SW480 (cell line): ENCODE measurements at regions not wholly inside any gene's neighbourhood (a gene's known extent, or its start where the extent isn't known, plus 50 kb on each side); places are given as distances from the start of the nearest gene placed in this dataset.

Experiments used
- DNase-seq: peaks from one replicate; pipeline ENCODE4 v3.0.0-alpha.2; 2016; ENCODE audit warnings: low spot score

GRCh38 chr16:86060381-86061317 is 161.7 kb downstream of the IRF8 start:
- no peak for DNase-seq

GRCh38 chr16:86061318-86061695 is 162.3 kb downstream of the IRF8 start:
- DNase-seq = no peak

DNA sequence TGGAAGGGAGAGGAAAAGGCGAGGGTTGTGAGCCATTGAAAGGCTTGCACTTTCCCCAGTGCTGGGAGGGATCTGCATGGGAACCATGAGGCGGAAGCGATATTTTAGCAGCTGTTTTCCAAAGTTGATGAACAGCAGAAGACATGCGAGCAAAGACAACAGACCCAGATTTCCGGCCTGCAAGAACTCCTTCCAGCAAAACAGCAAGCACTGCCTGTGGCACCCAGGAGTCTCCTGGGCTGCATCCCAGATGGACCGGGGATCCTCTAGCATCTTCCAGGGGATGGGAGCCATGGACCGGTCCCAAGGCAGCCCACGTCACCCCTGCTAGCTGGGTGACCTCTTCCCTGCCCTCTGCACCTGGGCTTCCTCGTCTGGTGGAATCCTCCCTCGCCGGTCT is 162.8 kb downstream of the IRF8 start:
- DNase-seq = no peak

- no peak for DNase-seq
Observed at GRCh38 chr16:86062271-86062965, 163.5 kb downstream of the IRF8 start.

DNA sequence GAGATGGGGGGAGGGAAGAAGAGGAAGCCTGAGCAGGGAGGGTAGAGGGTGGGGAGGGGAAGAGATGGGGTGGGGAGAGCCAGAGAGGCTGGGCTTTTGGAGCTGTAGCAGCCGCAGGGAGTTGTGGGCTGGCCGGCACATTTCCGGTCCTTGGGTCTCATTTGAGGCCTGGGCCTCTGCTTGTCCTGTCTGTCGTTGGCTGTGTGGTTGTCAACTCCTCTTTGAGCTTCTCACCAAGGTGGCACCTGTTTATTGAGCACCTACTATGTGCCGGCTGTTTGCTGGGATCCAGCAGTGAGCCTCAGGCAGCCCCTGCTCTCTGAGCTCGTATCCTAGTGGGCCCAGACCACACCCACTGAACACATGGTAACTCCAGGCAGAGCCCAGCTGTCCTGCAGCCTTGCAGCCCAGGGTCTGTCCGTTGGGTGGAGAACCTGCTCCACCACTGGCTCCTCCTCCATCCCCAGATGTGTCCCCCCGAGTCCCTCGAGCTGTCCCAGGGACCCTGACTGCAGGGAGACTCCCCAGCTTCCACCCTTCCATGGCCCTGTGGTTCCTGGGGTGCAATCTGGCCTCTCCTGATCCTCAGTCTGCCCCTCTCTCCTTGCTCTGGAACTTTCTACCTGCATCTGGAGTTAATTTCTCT is 164.9 kb downstream of the IRF8 start:
- no peak for DNase-seq

DNA sequence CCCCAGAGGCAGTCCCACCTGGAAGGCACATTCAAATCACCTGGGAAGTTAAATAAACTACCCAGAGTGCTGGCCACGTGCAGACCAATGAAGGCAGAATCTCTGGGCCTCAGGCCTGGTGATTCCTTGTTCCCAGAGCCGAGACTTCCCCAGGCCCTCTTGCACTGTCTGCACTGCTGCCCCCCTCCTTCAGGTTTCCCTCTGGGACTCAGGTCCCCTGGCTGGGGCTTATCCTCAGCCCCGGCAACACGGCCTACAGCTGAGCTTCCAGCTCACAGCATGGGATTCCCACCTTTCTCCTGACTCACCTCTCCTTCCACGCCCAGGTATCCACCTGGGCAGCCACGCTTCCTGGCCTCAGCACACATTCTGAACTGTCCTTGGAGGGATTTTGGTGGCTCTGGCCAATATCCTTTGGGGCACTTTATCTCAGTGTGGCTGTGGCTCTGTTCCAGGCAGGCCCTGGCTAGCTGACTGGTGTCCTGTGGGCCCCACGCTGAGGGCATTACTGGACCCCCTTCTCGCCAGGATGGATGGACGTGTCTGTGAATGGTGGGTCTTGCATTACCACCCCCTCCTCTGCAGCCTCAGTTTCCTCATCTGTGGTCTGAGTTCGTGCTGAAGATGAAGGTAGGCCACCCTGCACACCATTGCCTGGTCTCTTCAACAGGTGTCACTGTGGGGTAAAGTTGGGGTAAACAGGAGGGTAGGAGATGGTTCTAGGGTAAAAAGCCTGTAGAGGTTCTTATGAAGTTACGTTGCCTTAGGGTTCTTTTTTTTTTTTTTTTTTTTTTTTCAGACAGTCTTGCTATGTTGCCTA is 165.7 kb downstream of the IRF8 start:
- no peak for DNase-seq

GRCh38 chr16:86065711-86066110 is 166.7 kb downstream of the IRF8 start:
- DNase-seq = no peak

GRCh38 chr16:86066811-86067210 is 167.8 kb downstream of the IRF8 start:
- no peak for DNase-seq

- DNase-seq = no peak
Observed at GRCh38 chr16:86067516-86067915, 168.6 kb downstream of the IRF8 start.

GRCh38 chr16:86067936-86068335 is 169.0 kb downstream of the IRF8 start:
- DNase-seq = no peak

DNA sequence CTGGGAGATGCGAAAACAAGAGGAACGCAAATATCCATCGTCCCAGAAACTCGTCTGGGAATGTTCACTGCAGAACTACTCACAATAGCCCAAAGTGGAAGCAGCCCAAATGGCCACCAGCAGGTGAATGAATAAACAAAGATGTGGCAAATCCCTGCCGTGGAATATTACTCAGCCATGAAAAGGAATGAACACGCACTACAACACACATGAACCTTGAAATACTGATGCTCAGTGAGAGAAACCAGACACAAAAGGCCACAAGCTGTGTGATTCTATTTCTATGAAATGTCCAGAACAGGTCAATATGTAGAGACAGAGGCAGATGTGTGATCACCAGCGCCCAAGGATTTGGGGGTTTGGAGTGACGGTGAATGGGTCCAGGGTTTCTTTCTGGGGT is 169.8 kb downstream of the IRF8 start:
- DNase-seq = no peak

DNA sequence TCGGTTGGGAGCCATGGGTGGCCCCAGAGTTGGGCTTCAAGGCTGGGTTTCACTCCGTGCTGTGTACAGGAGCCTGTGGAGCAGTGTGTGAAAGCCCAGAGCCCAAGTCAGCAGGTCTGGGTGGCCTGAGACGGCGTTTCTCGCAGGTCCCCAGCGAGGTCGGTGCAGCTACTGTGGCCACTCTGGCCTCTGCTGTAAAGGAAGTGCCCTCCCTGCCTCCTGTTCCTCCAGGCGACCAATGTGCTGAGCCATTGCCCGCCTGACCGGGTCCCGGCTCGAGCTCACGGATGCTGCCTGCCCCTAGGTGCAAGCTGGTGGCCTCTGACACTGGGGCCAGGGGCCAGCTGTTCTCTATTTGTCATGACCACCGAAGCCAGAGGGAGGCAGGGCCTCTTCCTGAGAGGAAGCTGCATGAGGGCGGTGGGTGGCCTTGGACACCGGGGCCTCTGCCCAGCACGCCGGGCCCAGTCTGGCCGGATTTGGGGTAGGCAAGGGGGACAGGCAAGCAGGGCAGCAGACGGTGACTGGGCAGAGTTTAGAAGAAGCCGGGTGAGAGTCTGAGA is 170.9 kb downstream of the IRF8 start:
- DNase-seq = no peak

- DNase-seq = no peak
Observed at GRCh38 chr16:86070484-86070883, 171.5 kb downstream of the IRF8 start.

GRCh38 chr16:86070971-86071370 is 172.0 kb downstream of the IRF8 start:
- DNase-seq = no peak

DNA sequence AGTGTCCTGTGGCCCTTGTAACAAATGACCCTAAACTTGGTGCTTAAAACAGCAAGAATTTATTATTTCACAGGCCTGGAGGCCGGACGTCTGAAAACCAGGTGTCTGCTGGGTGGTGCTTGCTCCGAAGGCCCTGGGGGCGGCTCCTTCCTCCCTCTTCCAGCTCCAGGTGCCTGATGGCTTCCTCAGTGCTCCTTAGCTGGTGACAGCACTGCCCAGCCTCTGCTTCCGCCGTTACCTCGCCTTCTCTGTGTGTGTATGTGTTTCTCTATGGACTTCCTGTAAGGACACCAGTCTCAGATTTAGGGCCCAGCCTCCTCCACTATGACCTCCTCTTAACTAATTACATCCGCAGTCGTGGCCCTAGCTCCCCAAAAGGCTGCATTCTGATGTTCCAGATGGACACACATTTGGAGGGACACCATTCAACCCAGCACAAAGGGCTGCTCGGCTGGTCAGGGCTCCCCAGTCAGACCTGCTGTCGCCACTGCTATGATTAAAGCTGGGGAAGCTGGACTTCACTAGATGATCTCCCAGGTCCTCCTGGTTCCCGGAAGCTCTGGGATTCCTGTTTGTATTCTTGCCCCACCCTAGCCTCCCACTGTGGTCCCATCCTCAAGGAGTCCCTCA is 172.8 kb downstream of the IRF8 start:
- DNase-seq = no peak

DNA sequence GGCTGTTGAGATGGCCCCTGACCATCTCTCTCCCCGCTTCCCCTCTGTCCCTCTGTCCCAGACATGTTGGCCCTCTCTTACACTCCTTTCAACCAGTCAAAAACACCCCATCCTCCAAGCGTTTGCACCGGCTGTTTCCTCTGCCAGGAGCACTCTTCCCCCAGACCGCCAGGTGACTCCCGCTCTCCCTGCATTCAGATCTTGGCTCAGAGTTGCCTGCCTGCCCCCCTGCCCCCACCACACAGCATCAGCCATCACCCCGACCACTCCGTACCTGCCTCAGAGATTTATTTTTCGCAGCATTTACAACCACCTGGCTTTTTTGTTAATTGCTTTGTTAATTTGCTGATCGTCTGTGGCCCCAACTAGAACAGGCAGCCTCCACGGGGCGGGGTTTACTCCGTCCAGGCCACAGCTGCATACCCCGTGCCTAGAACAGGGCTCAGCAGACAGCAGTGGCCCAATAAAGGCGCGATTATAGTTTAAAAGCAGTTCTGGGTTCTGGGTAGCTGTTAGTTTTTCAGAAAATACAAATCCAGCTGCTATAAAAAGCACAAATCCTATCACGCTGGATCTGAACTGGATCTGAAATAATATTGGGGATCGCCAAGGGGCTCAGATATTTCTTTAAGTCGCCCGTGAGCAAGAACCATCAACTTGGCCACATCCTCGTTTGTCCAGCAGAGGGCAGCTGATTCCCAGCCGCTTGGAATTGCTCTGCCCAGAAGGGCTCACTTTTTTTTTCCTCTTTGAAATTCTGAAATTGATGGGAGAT is 173.6 kb downstream of the IRF8 start:
- DNase-seq = peak; percentile 55

DNA sequence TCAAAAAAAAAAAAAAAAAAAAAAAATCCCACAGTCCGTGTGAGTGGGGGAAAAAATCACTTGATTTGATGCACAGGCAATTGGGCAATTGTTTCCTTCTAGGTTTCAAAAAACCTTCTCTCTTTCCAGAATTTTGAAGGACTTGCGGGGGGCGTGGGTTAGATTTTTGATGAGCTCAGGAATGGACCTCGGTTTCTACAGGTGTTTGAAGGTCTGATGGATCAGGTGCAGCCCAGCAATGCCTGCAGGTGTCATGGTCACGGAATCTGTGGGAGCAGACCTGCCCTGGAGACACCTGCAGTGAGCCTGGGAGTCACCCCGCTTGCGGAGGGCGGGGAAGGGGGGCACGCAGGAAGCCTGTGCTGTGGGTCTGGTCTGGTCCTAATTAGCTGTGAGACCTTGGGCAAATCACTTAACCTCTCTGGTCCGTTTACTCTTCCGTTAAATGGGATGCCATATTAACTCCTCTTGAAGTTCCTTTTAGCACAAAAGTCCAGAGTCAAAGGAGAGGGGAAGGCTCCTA is 174.2 kb downstream of the IRF8 start:
- DNase-seq = no peak

- no peak for DNase-seq
Observed at GRCh38 chr16:86073763-86074493, 175.0 kb downstream of the IRF8 start.
